ENCODE measurements at regions not wholly inside any gene's neighbourhood (a gene's known extent, or its start where the extent isn't known, plus 50 kb on each side); places are given as distances from the start of the nearest gene placed in this dataset.

- SMC1A ChIA-PET (ENCODE audit: uncharacterized antibody, unreplicated experiment) = no interaction called here
- no peak overlapping the region for H3K4me3 ChIP-seq
- H3K9me3 ChIP-seq (replicated peaks; ENCODE audit: control insufficient read depth, insufficient read depth, low read length) = no peaks in the 10 kb centered on the region
- no peaks in the 10 kb centered on the region for H3K27me3 ChIP-seq (replicated peaks in 1 of 2; ENCODE audit: control insufficient read depth in 2 of 2, insufficient read depth in 2 of 2, low read length in 1 of 2)
- CTCF ChIA-PET = no interaction called here
- no peak for ATAC-seq
- H3K36me3 ChIP-seq (ENCODE audit: control insufficient read depth in 2 of 2, insufficient read depth in 2 of 2, low read length in 1 of 2) = no peaks in the 10 kb centered on the region
- no peaks in the 10 kb centered on the region for H3K79me2 ChIP-seq (ENCODE audit: control insufficient read depth, insufficient read depth, low read length)
- no peak for FAIRE-seq
- no peak overlapping the region for H3K27ac ChIP-seq (ENCODE audit: control insufficient read depth, insufficient read depth)
- RAD21 ChIA-PET (ENCODE audit: unreplicated experiment) = no interaction called here
- peaks cover 45% of the 10 kb centered on the region for H3K4me1 ChIP-seq (ENCODE audit: control insufficient read depth, insufficient read depth, low read length)
- H3K4me2 ChIP-seq (ENCODE audit: control insufficient read depth, insufficient read depth) = 0 out of 2 replicates have a peak overlapping the region, but pooled peaks have one; percentile 67
- no peak overlapping the region for H2AFZ ChIP-seq (ENCODE audit: control insufficient read depth, low read depth, low read length)
- no peak for DNase-seq (ENCODE audit: low read depth, low spot score)
- 62% methylated on average over 6 of the region's 6 CpGs for WGBS (ENCODE audit: insufficient coverage, insufficient replicate concordance, low lambda C conversion rate, missing lambda C conversion rate)
- intact Hi-C loops (cut with micrococcal nuclease; ENCODE audit: unreplicated experiment) (loop anchor here (10.0 kb wide), 1 partner anchor 437 kb away; no protein-coding TSS in a partner anchor), in situ Hi-C loops (cut with MboI) (no loop called here)
- POLR2A ChIA-PET = no interaction called here
- no peak overlapping the region for H3K9ac ChIP-seq (ENCODE audit: control insufficient read depth, insufficient read depth, low read length)
- no peaks in the 10 kb centered on the region for H4K20me1 ChIP-seq (ENCODE audit: control insufficient read depth, insufficient read depth)
- no TSS peak for BruUV-seq (replicated peaks)
- no peak for TF ChIP-seq ZBTB33 (IDR thresholded peaks at IDR 0.05)
- no peak for TF ChIP-seq CUX1 (IDR thresholded peaks at IDR 0.05; ENCODE audit: insufficient replicate concordance, low read depth, low read length)
- TF ChIP-seq HDAC6 (IDR thresholded peaks at IDR 0.05; ENCODE audit: unreplicated experiment) = no peak
- no peak for TF ChIP-seq ZBTB4 (CRISPR knock-in tag; IDR thresholded peaks at IDR 0.05)
- TF ChIP-seq USF1 (IDR thresholded peaks at IDR 0.05; ENCODE audit: borderline replicate concordance, extremely low read length, insufficient read depth, low read depth, low read length) = no peak
- TF ChIP-seq SIX5 (IDR thresholded peaks at IDR 0.05; ENCODE audit: low read depth, low read length, severe bottlenecking) = no peak
- TF ChIP-seq CEBPB (IDR thresholded peaks at IDR 0.05; ENCODE audit: borderline replicate concordance in 1 of 2, low read depth in 2 of 2, low read length in 2 of 2) = no peak
- TF ChIP-seq ELK1 (IDR thresholded peaks at IDR 0.05; ENCODE audit: low read depth, low read length) = no peak
Observed at GRCh38 chr1:87591492-87591891, 262.8 kb downstream of the LMO4 start.

All from GM12878 (cell line).